H9 (cell line): ENCODE measurements at regions not wholly inside any gene's neighbourhood (a gene's known extent, or its start where the extent isn't known, plus 50 kb on each side); places are given as distances from the start of the nearest gene placed in this dataset.

ENCODE experiments used
- DNase-seq: peaks from one replicate; pipeline ENCODE4 v3.0.0-alpha.2; 2017
- H2AFZ ChIP-seq: one replicate; pipeline ENCODE4 v1.6.1; 2013; ENCODE audit warnings: mild to moderate bottlenecking, low read length, control low read depth, moderate library complexity
- H2AK5ac ChIP-seq: 2 replicates; pipeline ENCODE4 v1.6.1; 2013; ENCODE audit warnings: low read length, control low read depth, mixed read lengths; ENCODE audit not compliant: insufficient read length
- H2BK120ac ChIP-seq: one replicate; pipeline ENCODE4 v1.6.1; 2013; ENCODE audit warnings: low read depth, mild to moderate bottlenecking, low read length, control low read depth, inconsistent platforms; ENCODE audit not compliant: poor library complexity, severe bottlenecking
- H2BK12ac ChIP-seq: 2 replicates; pipeline ENCODE4 v1.6.1; 2013; ENCODE audit warnings: low read length, control low read depth, mixed read lengths, low read depth; ENCODE audit not compliant: insufficient read length
- H2BK15ac ChIP-seq: 2 replicates; pipeline ENCODE4 v1.6.1; 2013; ENCODE audit warnings: low read depth, low read length, control low read depth
- H2BK20ac ChIP-seq: one replicate; pipeline ENCODE4 v1.6.1; 2013; ENCODE audit warnings: low read depth, mild to moderate bottlenecking, low read length, control low read depth, inconsistent platforms; ENCODE audit not compliant: poor library complexity, severe bottlenecking
- H2BK5ac ChIP-seq: 2 replicates; pipeline ENCODE4 v1.6.1; 2013; ENCODE audit warnings: low read length, control low read depth, mixed read lengths; ENCODE audit not compliant: insufficient read length
- H3K14ac ChIP-seq: 2 replicates; pipeline ENCODE4 v1.6.1; 2013; ENCODE audit warnings: low read length, control low read depth; ENCODE audit not compliant: insufficient read depth
- H3K18ac ChIP-seq: 2 replicates; pipeline ENCODE4 v1.6.1; 2013; ENCODE audit warnings: low read depth, mild to moderate bottlenecking, mixed read lengths, low read length, control low read depth; ENCODE audit not compliant: insufficient read length
- H3K23ac ChIP-seq: 2 replicates; pipeline ENCODE4 v1.6.1; 2013; ENCODE audit warnings: low read length, control low read depth, mixed read lengths, low read depth; ENCODE audit not compliant: insufficient read length
- H3K23me2 ChIP-seq: 2 replicates; pipeline ENCODE4 v1.6.1; 2013; ENCODE audit warnings: low read depth, mild to moderate bottlenecking, mixed read lengths, low read length, control low read depth; ENCODE audit not compliant: insufficient read length, poor library complexity, severe bottlenecking
- H3K27ac ChIP-seq: 2 replicates; pipeline ENCODE4 v1.5.1; 2013; ENCODE audit warnings: low read length, control low read depth, mixed read lengths, low read depth; ENCODE audit not compliant: insufficient read length
- H3K27me3 ChIP-seq: 2 replicates; pipeline ENCODE4 v1.6.1; 2013; ENCODE audit warnings: low read length, control low read depth, inconsistent platforms; ENCODE audit not compliant: insufficient read depth
- H3K4ac ChIP-seq: 2 replicates; pipeline ENCODE4 v1.6.1; 2013; ENCODE audit warnings: low read depth, mild to moderate bottlenecking, control low read depth, inconsistent platforms, low read length, moderate library complexity
- H3K4me1 ChIP-seq: 2 replicates; pipeline ENCODE4 v1.6.1; 2013; ENCODE audit warnings: low read length, control low read depth, inconsistent platforms; ENCODE audit not compliant: insufficient read depth
- H3K4me2 ChIP-seq: 2 replicates; pipeline ENCODE4 v1.6.1; 2013; ENCODE audit warnings: low read length, control low read depth, mixed read lengths; ENCODE audit not compliant: insufficient read length, insufficient read depth
- H3K56ac ChIP-seq: 2 replicates; pipeline ENCODE4 v1.6.1; 2013; ENCODE audit warnings: low read depth, mild to moderate bottlenecking, mixed read lengths, low read length, control low read depth; ENCODE audit not compliant: insufficient read length
- H3K79me1 ChIP-seq: 2 replicates; pipeline ENCODE4 v1.6.1; 2013; ENCODE audit warnings: low read depth, mild to moderate bottlenecking, moderate library complexity, low read length, control low read depth, inconsistent platforms; ENCODE audit not compliant: insufficient read depth, poor library complexity, severe bottlenecking
- H3K79me2 ChIP-seq: 2 replicates; pipeline ENCODE4 v1.6.1; 2013; ENCODE audit warnings: low read length, control low read depth, inconsistent platforms; ENCODE audit not compliant: insufficient read depth
- H3K9ac ChIP-seq: 2 replicates; pipeline ENCODE4 v1.6.1; 2013; ENCODE audit warnings: low read length, control low read depth, mixed read lengths; ENCODE audit not compliant: insufficient read length; ENCODE audit errors: extremely low read depth
- H3K9me3 ChIP-seq: one replicate; pipeline ENCODE4 v1.6.1; 2013; ENCODE audit warnings: low read depth, low read length, inconsistent platforms; ENCODE audit not compliant: control insufficient read depth
- H3T11ph ChIP-seq: one replicate; pipeline ENCODE4 v1.6.1; 2013; ENCODE audit warnings: mild to moderate bottlenecking, low read length, control low read depth, inconsistent platforms
- H4K20me1 ChIP-seq: one replicate; pipeline ENCODE4 v1.6.1; 2013; ENCODE audit not compliant: control insufficient read depth, insufficient read length, insufficient read depth
- H4K5ac ChIP-seq: 2 replicates; pipeline ENCODE4 v1.6.1; 2013; ENCODE audit warnings: low read depth, mild to moderate bottlenecking, mixed read lengths, low read length, control low read depth; ENCODE audit not compliant: insufficient read length
- H4K8ac ChIP-seq: replicated peaks from 2 replicates; pipeline ENCODE4 v1.6.1; 2013; ENCODE audit warnings: low read length, control low read depth, mixed read lengths, low read depth; ENCODE audit not compliant: insufficient read length
- H4K91ac ChIP-seq: 2 replicates; pipeline ENCODE4 v1.6.1; 2013; ENCODE audit warnings: low read depth, mild to moderate bottlenecking, moderate library complexity, mixed read lengths, low read length, control low read depth; ENCODE audit not compliant: insufficient read length
- H3K27ac Mint-ChIP-seq, 3 experiments: 2 replicates in 2 of 3; 3 replicates in 1 of 3; pipeline ENCODE4 v1.8.0; 2020 to 2021; ENCODE audit warnings: mixed read lengths in 3 of 3, mild to moderate bottlenecking in 1 of 3, moderate library complexity in 1 of 3
- H3K27me3 Mint-ChIP-seq: 2 replicates; pipeline ENCODE4 v1.8.0; 2021; ENCODE audit warnings: low read depth, mild to moderate bottlenecking, moderate library complexity, mixed read lengths
- H3K36me3 Mint-ChIP-seq, 3 experiments: 2 replicates in 2 of 3; 3 replicates in 1 of 3; pipeline ENCODE4 v1.8.0; 2020 to 2021; ENCODE audit warnings: low read depth in 3 of 3, mixed read lengths in 3 of 3; ENCODE audit not compliant: insufficient read depth in 1 of 3
- H3K4me1 Mint-ChIP-seq, 2 experiments: 2 replicates each; pipeline ENCODE4 v1.8.0; 2020; ENCODE audit warnings: mixed read lengths in 2 of 2
- H3K4me3 Mint-ChIP-seq, 2 experiments: 2 replicates in 1 of 2; 3 replicates in 1 of 2; pipeline ENCODE4 v1.8.0; 2020 to 2021; ENCODE audit warnings: mild to moderate bottlenecking in 2 of 2, mixed read lengths in 2 of 2, moderate library complexity in 1 of 2
- H3K9me3 Mint-ChIP-seq, 2 experiments: 2 replicates in 1 of 2; 3 replicates in 1 of 2; pipeline ENCODE4 v1.8.0; 2020; ENCODE audit warnings: mild to moderate bottlenecking in 2 of 2, mixed read lengths in 2 of 2, moderate library complexity in 1 of 2
- WGBS: extraction: QIAGEN DNeasy Blood & Tissue Kit; methylation state at CpG from one replicate; pipeline ENCODE4 v1.1.7; 2013; ENCODE audit warnings: missing lambda C conversion rate, low lambda C conversion rate, mixed read lengths; ENCODE audit not compliant: insufficient read length; ENCODE audit errors: extremely low coverage; 5-methylcytosine and 5-hydroxymethylcytosine counted together
- TF ChIP-seq, protein P1 (sequence below): fragments of 200-600 bp; sonication (generic); conservative IDR thresholded peaks from 3 replicates; pipeline ENCODE4 v1.8.0; 2021; ENCODE audit warnings: antibody characterized with exemption, mild to moderate bottlenecking

- H3K4me1 Mint-ChIP-seq: peaks cover 17 to 36% of the 10 kb centered on the region in 2 experiments
- H3K4me3 Mint-ChIP-seq: no peak overlapping the region
- no peaks in the 10 kb centered on the region; the same call in 1 of the 2 replicates for H3K4me1 ChIP-seq
Observed at GRCh38 chr10:16227674-16228073, 209.1 kb upstream of the PTER start.

More at GRCh38 chr10:16227674-16228073, 209.1 kb upstream of the PTER start:
- Histone ChIP-seq H2BK20ac (no peak overlapping the region), H3K4me2 (no peak overlapping the region), H4K5ac (no peak overlapping the region), H2BK12ac (no peak overlapping the region), H2AK5ac (no peak overlapping the region), H4K8ac (no peak overlapping the region), H3K14ac (no peak overlapping the region), H3K9ac (no peak overlapping the region), H3K4ac (no peak overlapping the region), H4K20me1 (no peaks in the 10 kb centered on the region), H2AFZ (no peak overlapping the region), H2BK15ac (no peak overlapping the region), H3K23ac (no peak overlapping the region), H3K27me3 (no peaks in the 10 kb centered on the region), H2BK5ac (no peak overlapping the region), H4K91ac (no peak overlapping the region), H3K27ac (no peak overlapping the region), H2BK120ac (no peak overlapping the region), H3K9me3 (no peaks in the 10 kb centered on the region), H3K79me1 (no peaks in the 10 kb centered on the region), H3T11ph (no peak overlapping the region), H3K79me2 (no peaks in the 10 kb centered on the region), H3K56ac (no peak overlapping the region), H3K23me2 (no peaks in the 10 kb centered on the region), H3K18ac (no peak overlapping the region)
- H3K27ac Mint-ChIP-seq: no peak overlapping the region
- H3K27me3 Mint-ChIP-seq: peaks cover 3% of the 10 kb centered on the region; the same call in 1 of the 2 replicates
- TF ChIP-seq, protein P1, sequence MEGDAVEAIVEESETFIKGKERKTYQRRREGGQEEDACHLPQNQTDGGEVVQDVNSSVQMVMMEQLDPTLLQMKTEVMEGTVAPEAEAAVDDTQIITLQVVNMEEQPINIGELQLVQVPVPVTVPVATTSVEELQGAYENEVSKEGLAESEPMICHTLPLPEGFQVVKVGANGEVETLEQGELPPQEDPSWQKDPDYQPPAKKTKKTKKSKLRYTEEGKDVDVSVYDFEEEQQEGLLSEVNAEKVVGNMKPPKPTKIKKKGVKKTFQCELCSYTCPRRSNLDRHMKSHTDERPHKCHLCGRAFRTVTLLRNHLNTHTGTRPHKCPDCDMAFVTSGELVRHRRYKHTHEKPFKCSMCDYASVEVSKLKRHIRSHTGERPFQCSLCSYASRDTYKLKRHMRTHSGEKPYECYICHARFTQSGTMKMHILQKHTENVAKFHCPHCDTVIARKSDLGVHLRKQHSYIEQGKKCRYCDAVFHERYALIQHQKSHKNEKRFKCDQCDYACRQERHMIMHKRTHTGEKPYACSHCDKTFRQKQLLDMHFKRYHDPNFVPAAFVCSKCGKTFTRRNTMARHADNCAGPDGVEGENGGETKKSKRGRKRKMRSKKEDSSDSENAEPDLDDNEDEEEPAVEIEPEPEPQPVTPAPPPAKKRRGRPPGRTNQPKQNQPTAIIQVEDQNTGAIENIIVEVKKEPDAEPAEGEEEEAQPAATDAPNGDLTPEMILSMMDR: no peak
- H3K9me3 Mint-ChIP-seq: peaks cover 21 to 25% of the 10 kb centered on the region in 2 experiments
- H3K36me3 Mint-ChIP-seq: peaks cover 19 to 26% (median 24%) of the 10 kb centered on the region in 3 experiments
- no CpG with 5 or more reads among the region's 3 CpGs for WGBS
- no peak for DNase-seq
